ENCODE measurements at regions not wholly inside any gene's neighbourhood (a gene's known extent, or its start where the extent isn't known, plus 50 kb on each side); places are given as distances from the start of the nearest gene placed in this dataset.

GRCh38 chr2:34103437-34103836 is 504.3 kb upstream of the FAM98A start:
- CTCF ChIA-PET, result interaction anchor here (0.6 to 1.1 kb wide), 2 partner anchors 14 to 428 kb away, joined by 3 read pairs; no protein-coding TSS in a partner anchor
- Histone ChIP-seq H3K27ac (ENCODE audit: extremely low read depth, low read depth, low read length) (no peak overlapping the region), H3K4me3 (ENCODE audit: low read depth, low read length) (no peak overlapping the region), H3K4me1 (ENCODE audit: control insufficient read depth, insufficient read depth, low read length) (no peaks in the 10 kb centered on the region), H3K36me3 (ENCODE audit: control insufficient read depth in 2 of 2, insufficient read depth in 1 of 2, low read length in 2 of 2) (no peaks in the 10 kb centered on the region), H3K9me3 (ENCODE audit: control insufficient read depth, insufficient read depth, low read depth, low read length) (no peaks in the 10 kb centered on the region)
- no peak for TF ChIP-seq BCL11A (tag by site-specific recombination; IDR thresholded peaks at IDR 0.05; ENCODE audit: low read depth)
- TF ChIP-seq ZNF416 (tag by site-specific recombination; IDR thresholded peaks at IDR 0.05), result no peak
- TF ChIP-seq ZNF391 (tag by site-specific recombination; IDR thresholded peaks at IDR 0.05; ENCODE audit: borderline replicate concordance, low read depth), result no peak
- TF ChIP-seq KLF1 (tag by site-specific recombination; IDR thresholded peaks at IDR 0.05), result no peak
- TF ChIP-seq EGR2 (tag by site-specific recombination; IDR thresholded peaks at IDR 0.05; ENCODE audit: low read depth), result no peak
- TF ChIP-seq ZNF133 (tag by site-specific recombination; IDR thresholded peaks at IDR 0.05), result no peak
- no peak for TF ChIP-seq ZNF2 (tag by site-specific recombination; IDR thresholded peaks at IDR 0.05)
- no peak for TF ChIP-seq ZNF354C (tag by site-specific recombination; IDR thresholded peaks at IDR 0.05; ENCODE audit: borderline replicate concordance, low read depth)
- TF ChIP-seq ZNF221 (tag by site-specific recombination; IDR thresholded peaks at IDR 0.05; ENCODE audit: borderline replicate concordance), result no peak
- no peak for TF ChIP-seq ZSCAN18 (tag by site-specific recombination; IDR thresholded peaks at IDR 0.05)
- TF ChIP-seq ZNF266 (tag by site-specific recombination; IDR thresholded peaks at IDR 0.05; ENCODE audit: low read depth), result no peak
- TF ChIP-seq ZNF184 (tag by site-specific recombination; IDR thresholded peaks at IDR 0.05), result no peak
- TF ChIP-seq, protein P1, sequence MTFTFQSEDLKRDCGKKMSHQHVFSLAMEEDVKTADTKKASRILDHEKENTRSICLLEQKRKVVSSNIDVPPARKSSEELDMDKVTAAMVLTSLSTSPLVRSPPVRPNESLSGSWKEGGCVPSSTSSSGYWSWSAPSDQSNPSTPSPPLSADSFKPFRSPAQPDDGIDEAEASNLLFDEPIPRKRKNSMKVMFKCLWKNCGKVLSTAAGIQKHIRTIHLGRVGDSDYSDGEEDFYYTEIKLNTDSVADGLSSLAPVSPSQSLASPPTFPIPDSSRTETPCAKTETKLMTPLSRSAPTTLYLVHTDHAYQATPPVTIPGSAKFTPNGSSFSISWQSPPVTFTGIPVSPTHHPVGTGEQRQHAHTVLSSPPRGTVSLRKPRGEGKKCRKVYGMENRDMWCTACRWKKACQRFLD (tag by site-specific recombination; IDR thresholded peaks at IDR 0.05), result no peak
- TF ChIP-seq, protein P2, sequence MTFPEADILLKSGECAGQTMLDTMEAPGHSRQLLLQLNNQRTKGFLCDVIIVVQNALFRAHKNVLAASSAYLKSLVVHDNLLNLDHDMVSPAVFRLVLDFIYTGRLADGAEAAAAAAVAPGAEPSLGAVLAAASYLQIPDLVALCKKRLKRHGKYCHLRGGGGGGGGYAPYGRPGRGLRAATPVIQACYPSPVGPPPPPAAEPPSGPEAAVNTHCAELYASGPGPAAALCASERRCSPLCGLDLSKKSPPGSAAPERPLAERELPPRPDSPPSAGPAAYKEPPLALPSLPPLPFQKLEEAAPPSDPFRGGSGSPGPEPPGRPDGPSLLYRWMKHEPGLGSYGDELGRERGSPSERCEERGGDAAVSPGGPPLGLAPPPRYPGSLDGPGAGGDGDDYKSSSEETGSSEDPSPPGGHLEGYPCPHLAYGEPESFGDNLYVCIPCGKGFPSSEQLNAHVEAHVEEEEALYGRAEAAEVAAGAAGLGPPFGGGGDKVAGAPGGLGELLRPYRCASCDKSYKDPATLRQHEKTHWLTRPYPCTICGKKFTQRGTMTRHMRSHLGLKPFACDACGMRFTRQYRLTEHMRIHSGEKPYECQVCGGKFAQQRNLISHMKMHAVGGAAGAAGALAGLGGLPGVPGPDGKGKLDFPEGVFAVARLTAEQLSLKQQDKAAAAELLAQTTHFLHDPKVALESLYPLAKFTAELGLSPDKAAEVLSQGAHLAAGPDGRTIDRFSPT (tag by site-specific recombination; IDR thresholded peaks at IDR 0.05), result no peak
- TF ChIP-seq, protein P3, sequence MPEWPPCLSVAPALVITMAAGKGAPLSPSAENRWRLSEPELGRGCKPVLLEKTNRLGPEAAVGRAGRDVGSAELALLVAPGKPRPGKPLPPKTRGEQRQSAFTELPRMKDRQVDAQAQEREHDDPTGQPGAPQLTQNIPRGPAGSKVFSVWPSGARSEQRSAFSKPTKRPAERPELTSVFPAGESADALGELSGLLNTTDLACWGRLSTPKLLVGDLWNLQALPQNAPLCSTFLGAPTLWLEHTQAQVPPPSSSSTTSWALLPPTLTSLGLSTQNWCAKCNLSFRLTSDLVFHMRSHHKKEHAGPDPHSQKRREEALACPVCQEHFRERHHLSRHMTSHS (tag by site-specific recombination; IDR thresholded peaks at IDR 0.05), result no peak
- POLR2A ChIA-PET, result no interaction called here

GRCh38 chr2:34102339-34102738 is 503.2 kb upstream of the FAM98A start:
- H3K4me3 ChIP-seq (ENCODE audit: low read depth, low read length), result no peak overlapping the region
- H3K27ac ChIP-seq (ENCODE audit: extremely low read depth, low read depth, low read length), result no peak overlapping the region
- H3K36me3 ChIP-seq (ENCODE audit: control insufficient read depth in 2 of 2, insufficient read depth in 1 of 2, low read length in 2 of 2), result no peaks in the 10 kb centered on the region
- no peaks in the 10 kb centered on the region for H3K4me1 ChIP-seq (ENCODE audit: control insufficient read depth, insufficient read depth, low read length)
- ChIA-PET CTCF (no interaction called here), POLR2A (no interaction called here)
- no peak for TF ChIP-seq REPIN1 (tag by site-specific recombination; IDR thresholded peaks at IDR 0.05; ENCODE audit: low read depth)
- no peak for TF ChIP-seq ZNF645 (tag by site-specific recombination; IDR thresholded peaks at IDR 0.05)
- no peak for TF ChIP-seq ZNF837 (tag by site-specific recombination; IDR thresholded peaks at IDR 0.05)
- no peak for TF ChIP-seq ZNF146 (tag by site-specific recombination; IDR thresholded peaks at IDR 0.05)
- TF ChIP-seq SP2 (tag by site-specific recombination; IDR thresholded peaks at IDR 0.05), result no peak
- no peaks in the 10 kb centered on the region for H3K9me3 ChIP-seq (ENCODE audit: control insufficient read depth, insufficient read depth, low read depth, low read length)

All from HEK293 (cell line).